ENCODE measurements at regions not wholly inside any gene's neighbourhood (a gene's known extent, or its start where the extent isn't known, plus 50 kb on each side); places are given as distances from the start of the nearest gene placed in this dataset.

- Histone ChIP-seq H3K4me1 (peaks cover 0 to 6% (median 0%) of the 10 kb centered on the region in 3 donors), H3K4me3 (no peak overlapping the region), H3K36me3 (no peaks in the 10 kb centered on the region), H3K27ac (no peak overlapping the region), H3K27me3 (peaks cover 92% of the 10 kb centered on the region), H3K9me3 (no peaks in the 10 kb centered on the region)
- TF ChIP-seq CTCF (IDR thresholded peaks at IDR 0.05) (no peak), POLR2A (IDR thresholded peaks at IDR 0.05) (no peak), POLR2AphosphoS5 (IDR thresholded peaks at IDR 0.05) (no peak), EP300 (IDR thresholded peaks at IDR 0.05) (no peak)
- 24 to 53% methylated on average over 7 to 14 of the region's 31 CpGs for WGBS, 2 donors (ENCODE audit: low coverage in 1 of 2)
- no peak for ATAC-seq
These were observed 127.4 kb downstream of the FAM53A start for GRCh38 chr4:1556541-1557220.

GRCh38 chr4:1554876-1555265 is 129.2 kb downstream of the FAM53A start:
- Histone ChIP-seq H3K36me3 (no peaks in the 10 kb centered on the region), H3K4me3 (no peak overlapping the region), H3K9me3 (no peaks in the 10 kb centered on the region), H3K4me1 (peaks cover 0 to 6% (median 0%) of the 10 kb centered on the region in 3 donors), H3K27me3 (peaks cover 90% of the 10 kb centered on the region), H3K27ac (no peak overlapping the region)
- no peak for ATAC-seq
- WGBS, 2 donors (ENCODE audit: low coverage in 1 of 2), result 100% methylated on average over 1 of the region's 16 CpGs; no CpG with 5 or more reads in 1 of the 2 donors
- no peak for TF ChIP-seq POLR2AphosphoS5 (IDR thresholded peaks at IDR 0.05)
- no peak for TF ChIP-seq EP300 (IDR thresholded peaks at IDR 0.05)
- no peak for TF ChIP-seq CTCF (IDR thresholded peaks at IDR 0.05)
- TF ChIP-seq POLR2A (IDR thresholded peaks at IDR 0.05), result no peak

- 80 to 90% methylated on average over 7 to 13 of the region's 26 CpGs for whole genome bisulfite sequencing, 2 donors (ENCODE audit: low coverage in 1 of 2)
- no peaks in the 10 kb centered on the region for H3K9me3 ChIP-seq
- H3K4me3 ChIP-seq, result no peak overlapping the region
- TF ChIP-seq POLR2AphosphoS5 (IDR thresholded peaks at IDR 0.05) (no peak), EP300 (IDR thresholded peaks at IDR 0.05) (no peak), POLR2A (IDR thresholded peaks at IDR 0.05) (no peak), CTCF (IDR thresholded peaks at IDR 0.05) (no peak)
- no peaks in the 10 kb centered on the region for H3K36me3 ChIP-seq
- H3K27ac ChIP-seq, result no peak overlapping the region
- peaks cover 0 to 9% (median under 1%) of the 10 kb centered on the region in 3 donors for H3K4me1 ChIP-seq
- peaks cover 86% of the 10 kb centered on the region for H3K27me3 ChIP-seq
- ATAC-seq, result no peak
These were observed 129.8 kb downstream of the FAM53A start for GRCh38 chr4:1554246-1554875.

GRCh38 chr4:1553365-1553764 is 130.7 kb downstream of the FAM53A start:
- 66% methylated on average over 11 of the region's 18 CpGs; no CpG with 5 or more reads in 1 of the 2 donors for WGBS, 2 donors (ENCODE audit: low coverage in 1 of 2)
- H3K4me3 ChIP-seq, result no peak overlapping the region
- H3K4me1 ChIP-seq, result peaks cover 0 to 19% (median 5%) of the 10 kb centered on the region in 3 donors
- peaks cover 77% of the 10 kb centered on the region for H3K27me3 ChIP-seq
- H3K9me3 ChIP-seq, result no peaks in the 10 kb centered on the region
- no peaks in the 10 kb centered on the region for H3K36me3 ChIP-seq
- H3K27ac ChIP-seq, result no peak overlapping the region
- no peak for TF ChIP-seq CTCF (IDR thresholded peaks at IDR 0.05)
- TF ChIP-seq POLR2A (IDR thresholded peaks at IDR 0.05), result no peak
- TF ChIP-seq EP300 (IDR thresholded peaks at IDR 0.05), result no peak
- no peak for TF ChIP-seq POLR2AphosphoS5 (IDR thresholded peaks at IDR 0.05)
- no peak for ATAC-seq

GRCh38 chr4:1552451-1552850 is 131.7 kb downstream of the FAM53A start:
- WGBS, 2 donors (ENCODE audit: low coverage in 1 of 2), result 90% methylated on average over 2 of the region's 17 CpGs; no CpG with 5 or more reads in 1 of the 2 donors
- TF ChIP-seq EP300 (IDR thresholded peaks at IDR 0.05) (no peak), POLR2AphosphoS5 (IDR thresholded peaks at IDR 0.05) (no peak), CTCF (IDR thresholded peaks at IDR 0.05) (no peak), POLR2A (IDR thresholded peaks at IDR 0.05) (no peak)
- no peaks in the 10 kb centered on the region for H3K9me3 ChIP-seq
- no peak overlapping the region for H3K4me3 ChIP-seq
- peaks cover 68% of the 10 kb centered on the region for H3K27me3 ChIP-seq
- no peak for ATAC-seq
- H3K27ac ChIP-seq, result no peak overlapping the region
- no peaks in the 10 kb centered on the region for H3K36me3 ChIP-seq
- peaks cover 0 to 20% (median 5%) of the 10 kb centered on the region in 3 donors for H3K4me1 ChIP-seq
